ELF-1 (cell line): ENCODE measurements at regions not wholly inside any gene's neighbourhood (a gene's known extent, or its start where the extent isn't known, plus 50 kb on each side); places are given as distances from the start of the nearest gene placed in this dataset.

Source experiments
- DNase-seq: peaks from one replicate; pipeline ENCODE4 v3.0.0-alpha.2; 2016; ENCODE audit warnings: low read depth, low spot score

DNA sequence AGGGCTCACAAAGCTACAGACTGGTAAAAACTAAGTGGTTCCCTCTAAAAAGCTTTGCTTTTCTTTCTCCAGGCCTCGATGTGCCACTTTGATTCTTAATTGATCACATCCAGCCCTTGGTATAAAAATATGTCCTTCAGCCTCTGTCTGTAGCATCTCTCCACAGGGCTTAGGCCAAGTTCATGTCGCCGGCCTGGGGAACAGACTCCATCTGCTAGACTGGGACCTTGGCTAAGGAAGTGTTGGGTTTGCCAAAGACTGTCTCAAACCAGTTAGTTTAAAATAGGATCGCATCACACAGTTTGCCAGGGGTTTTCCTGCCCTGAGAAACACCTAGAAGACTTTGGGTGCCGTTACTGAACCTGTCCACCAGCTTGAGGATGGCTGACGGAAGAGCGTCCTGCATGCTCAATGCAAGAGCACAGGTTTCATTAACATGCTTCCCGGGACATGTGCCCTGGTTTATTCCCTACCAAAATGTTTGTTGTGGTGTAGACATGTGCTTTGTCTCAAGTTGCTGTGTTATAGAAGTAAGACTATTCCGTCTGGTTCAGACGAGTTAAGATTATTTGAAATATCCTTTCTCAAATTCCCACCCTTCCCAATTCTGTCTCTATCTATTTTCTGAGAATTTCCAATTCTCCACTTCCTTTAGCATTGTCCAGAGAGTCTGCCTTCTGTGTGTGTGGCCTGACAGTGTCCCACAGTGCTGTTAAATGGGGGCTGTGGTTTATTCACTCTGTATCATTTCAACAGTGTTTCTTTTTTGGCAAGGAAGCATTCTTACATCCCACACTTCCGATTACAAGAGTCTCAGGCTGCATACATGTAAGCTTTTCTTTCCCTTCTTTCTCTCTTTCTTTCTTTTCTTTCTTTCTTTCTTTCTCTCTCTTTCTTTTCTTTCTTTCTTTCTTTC is 334.7 kb downstream of the INHBA start:
- no peak for DNase-seq

DNA sequence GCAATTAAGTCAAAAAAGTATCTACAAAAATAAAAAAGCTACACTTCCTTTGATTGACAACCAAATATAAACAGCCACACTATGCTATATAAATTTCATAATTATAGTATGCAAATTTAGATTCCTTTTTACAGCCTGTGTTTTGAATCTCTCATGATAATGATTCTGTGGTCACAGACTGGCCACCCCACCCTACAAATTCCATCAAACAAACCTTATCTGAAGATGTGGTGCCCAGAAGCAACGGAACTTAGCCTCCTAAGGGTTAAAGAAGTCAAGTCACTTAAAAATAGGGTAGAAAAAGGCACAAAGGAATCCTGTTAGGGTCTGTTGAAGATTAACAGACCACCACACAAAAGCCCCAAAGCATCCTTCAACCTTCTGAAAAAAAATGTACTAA is 351.8 kb downstream of the INHBA start:
- DNase-seq = no peak

DNA sequence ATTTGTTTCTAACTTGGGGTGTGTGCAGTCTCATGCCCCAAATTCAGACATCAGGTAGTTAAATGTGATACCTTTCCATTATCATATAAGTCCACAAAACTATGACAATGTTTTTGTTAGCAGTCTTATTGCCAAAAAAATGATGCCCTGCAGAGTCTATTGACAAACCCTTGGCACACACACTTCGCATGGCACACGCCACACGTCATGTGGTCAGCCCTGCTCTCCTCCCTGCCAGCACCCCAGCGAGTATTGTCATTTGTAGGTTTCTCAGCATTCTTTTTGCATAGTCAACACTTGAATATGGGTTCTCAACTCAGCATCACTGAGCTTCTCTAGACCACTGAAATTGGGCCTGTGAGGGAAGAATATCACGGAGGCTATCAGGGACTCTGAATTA is 356.0 kb downstream of the INHBA start:
- DNase-seq = no peak

DNA sequence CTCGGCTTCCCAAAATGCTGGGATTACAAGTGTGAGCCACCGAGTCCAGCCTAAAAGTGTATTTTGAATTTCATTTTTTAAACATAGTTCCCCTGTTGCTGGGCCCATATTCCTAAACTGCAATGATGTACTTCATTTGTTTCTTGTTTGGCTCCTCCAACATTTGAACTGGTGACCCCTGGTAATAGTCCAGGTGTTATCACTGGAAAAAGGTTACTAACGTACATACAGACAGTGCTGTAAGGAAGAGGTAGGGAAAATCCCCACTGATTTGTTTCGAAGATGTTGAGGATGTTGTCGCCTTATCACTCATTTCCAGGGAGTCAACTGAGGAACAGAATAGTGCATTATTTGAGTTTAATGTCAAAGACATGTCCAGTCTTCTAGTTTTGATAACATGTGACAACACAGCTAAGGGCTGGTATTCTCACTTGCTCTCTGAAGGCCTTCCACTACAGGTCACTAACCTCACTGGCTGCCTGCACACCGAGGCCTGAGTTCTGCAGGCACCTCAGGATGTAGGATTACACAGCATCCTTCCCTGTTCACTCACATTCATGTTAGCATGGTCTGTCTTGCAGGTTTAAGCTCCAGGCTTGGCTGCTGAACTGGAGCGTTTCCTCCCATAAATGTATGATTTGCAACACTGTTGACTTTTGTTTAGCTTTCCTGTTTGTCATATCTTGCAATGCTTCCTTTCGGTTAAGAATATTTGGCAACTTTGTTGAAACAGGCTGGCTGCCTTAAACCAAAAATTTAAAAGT is 362.8 kb downstream of the INHBA start:
- DNase-seq = no peak

DNA sequence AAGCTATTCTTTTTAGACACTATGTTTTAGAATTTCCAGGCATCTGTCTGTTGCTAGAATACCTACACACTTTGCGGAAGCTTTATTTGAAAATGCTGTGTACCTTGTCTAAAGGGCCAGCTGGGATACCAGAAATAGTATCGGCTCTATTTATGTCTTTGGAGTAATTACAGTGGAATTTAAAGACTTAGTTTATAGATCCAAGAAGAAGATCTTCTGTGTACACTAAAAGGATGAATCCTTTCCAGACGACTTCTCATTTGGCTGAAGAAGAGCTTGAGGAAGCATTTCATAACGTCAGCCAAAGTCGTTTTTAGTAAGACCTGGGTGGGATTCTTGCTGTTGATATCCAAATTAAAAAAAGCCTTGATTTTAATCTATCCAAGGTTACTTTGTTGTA is 365.9 kb downstream of the INHBA start:
- no peak for DNase-seq

DNA sequence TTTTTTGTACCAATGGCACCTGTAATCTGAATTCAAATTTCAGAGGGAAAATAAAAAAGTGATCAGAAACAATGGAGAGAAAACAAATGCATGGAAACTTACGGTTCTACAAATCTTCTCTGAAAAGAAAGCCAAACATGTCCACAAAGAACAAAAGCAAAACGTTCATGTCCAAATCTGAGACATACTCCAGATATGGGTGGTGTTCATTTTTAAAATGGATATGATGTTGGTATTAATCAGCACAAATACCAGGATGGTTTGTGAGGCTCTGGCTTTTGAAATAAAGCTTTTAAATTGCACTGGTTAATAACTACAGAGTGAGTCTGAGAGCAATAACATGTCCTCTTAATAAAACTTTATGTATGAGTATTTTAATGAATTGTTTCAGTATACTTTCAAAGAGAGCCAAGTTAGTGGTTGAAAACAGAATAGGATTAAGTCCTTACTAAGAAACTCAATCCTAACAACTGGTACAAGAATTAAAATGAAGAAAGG is 366.4 kb downstream of the INHBA start:
- DNase-seq = no peak

DNA sequence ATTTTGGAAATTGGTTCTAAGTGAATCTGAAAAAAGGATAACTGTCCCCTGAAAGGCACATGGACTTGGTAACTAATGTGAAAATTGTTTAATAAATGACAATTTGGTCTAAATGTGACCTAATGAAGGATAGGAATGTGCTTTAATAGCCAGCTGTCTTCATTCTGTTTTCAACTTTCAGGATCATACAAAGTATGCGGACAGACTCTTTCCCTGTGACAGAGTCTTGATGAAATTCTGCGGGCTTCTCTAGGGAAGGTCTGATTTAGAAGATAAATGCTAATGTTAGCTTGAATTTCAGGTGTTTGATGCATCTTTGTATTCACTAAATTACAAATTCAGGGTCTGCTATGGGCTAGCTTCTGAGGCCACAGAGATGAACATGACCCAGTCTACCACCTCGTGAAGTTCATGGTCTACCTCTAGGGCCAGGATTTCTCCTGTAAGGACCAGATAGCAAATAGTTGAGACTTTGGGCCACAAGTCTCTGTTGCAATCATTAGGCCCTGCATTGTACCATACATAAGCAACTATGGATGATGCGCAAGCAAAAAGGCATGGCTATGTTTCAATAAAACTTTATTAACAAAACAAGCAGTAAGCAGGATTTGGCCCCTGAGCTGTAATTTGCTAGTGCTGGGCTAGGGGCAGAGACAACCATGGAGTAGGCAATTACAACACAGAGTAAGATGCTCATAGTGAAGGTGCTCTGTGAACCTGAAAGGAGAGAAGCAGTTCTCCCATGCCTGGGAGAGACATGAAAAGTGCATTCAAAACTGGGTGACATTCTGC is 368.6 kb downstream of the INHBA start:
- DNase-seq = no peak

DNA sequence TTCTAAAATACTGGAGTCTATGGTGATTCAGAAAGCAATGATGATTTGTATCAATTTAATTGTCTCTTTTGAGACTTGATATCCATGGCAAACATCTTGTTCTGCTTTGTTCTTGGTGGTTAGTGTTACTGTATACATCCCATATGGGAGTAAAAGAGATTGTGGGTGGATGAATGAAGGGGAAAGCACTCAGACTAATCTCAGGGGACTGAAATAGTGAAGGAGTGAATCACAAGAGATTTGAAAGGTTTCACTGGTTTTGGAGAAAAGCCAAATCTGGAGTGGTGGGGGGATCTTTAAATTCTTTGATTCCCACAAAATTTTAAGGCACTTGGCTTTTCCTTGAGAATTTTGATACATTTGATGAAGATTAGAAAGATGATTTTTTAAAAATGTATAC is 369.4 kb downstream of the INHBA start:
- no peak for DNase-seq

DNA sequence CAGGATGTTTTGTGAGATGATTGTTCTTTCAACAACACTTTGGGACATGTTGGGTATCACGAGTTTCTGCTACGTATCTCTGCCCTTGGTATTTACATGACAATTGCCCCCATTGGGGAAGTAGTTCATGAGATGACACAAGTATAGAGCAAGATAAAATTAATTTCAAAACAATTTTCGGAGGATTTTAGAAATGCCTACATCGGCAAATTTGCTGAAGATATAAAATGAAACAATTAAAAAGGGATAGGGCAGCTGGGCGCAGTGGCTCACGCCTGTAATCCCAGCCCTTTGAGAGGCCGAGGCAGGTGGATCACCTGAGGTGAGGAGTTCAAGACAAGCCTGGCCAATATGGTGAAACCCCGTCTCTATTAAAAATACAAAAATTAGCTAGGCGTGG is 371.7 kb downstream of the INHBA start:
- no peak for DNase-seq

DNA sequence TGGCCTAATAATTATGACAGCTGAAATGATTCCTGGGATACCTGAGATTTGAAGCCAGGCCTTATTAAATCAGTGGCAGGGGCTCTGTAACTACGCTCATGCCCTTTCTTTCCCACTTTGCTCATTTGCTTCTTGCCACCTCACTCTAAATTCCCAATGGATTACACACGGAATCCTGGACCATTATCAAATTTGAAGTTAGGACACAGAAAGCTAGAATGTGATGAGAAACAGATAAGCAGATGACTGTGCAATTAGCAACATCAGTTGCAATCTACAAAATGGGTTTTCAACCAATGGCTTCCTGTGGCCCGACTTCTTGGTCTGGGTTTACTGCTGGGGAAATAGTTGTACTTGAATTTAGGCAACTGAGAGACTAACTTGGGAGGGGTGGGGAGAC is 374.3 kb downstream of the INHBA start:
- DNase-seq = no peak

DNA sequence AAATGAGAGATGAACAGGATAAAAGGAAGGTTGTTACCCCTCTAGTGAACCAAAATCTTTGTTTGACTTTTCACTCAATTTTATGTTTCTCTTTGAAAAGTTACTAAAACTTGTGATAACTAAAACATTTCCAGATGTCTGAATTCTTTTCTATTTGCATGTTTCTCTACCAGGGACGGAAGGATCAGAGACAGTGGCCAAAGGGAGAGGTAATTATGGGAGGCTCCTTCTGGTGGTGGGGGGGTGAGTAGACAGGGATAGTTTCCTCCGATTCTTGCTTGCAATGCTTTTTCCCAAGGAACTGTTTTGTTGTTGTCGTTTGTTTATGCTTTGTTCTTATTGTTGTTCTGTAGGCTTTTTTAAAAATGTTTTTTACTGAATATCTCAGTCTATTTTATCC is 374.8 kb downstream of the INHBA start:
- no peak for DNase-seq

DNA sequence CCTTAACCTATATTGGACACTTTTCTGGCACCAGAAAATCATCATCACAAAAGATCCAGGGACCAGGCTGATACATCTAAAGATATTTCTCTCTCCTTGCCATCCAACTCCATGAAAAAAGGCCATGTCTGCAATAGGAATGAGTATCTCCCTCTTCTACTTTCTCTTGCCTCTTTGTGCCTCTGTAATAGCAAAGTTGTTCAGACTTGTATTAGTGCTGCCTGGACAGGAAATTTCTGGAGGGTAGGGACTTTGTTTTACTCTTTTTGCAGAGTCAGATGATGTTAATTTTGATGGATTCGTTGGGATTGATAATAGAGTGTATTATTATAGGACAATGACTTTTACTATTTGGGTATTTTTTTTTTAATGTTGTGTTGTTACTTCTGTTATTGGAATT is 376.3 kb downstream of the INHBA start:
- no peak for DNase-seq

DNA sequence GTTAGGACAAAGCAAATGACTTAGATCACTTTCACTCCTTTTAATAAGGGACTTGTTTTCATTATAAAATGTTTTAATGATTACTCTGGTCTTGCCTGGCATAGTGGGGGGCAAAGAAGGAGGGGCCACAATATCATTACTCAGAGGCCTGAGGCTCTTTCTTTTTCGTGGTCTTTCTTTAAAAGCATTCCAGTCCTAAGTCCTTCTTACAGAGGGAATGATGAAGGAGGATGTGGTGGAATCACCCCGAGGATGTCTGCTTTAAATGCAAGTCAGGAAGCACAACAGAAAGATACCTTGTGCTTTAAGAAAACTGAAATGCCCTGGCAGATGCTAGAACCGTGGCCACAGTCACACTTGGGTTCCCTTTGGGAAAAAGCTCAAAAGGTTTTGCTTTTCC is 379.1 kb downstream of the INHBA start:
- peak; percentile 15 for DNase-seq

DNA sequence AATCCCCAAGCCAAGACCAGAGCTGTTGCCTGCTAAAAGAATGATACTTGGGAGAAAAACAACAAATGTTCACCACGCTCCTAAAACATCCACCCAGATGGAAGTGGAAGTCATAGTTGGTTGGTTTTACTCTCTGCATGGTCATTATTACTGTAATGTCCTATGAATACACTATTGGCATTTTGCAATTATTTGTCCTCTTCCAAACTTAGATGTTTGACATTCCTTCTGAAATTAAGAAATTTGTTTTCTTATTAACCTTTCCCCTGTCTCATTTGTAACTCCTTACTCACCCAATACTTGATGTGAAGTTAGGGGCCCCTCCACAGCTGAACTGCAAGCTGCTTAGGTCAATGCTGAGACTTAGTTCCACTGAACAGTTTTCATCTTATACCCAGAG is 383.3 kb downstream of the INHBA start:
- no peak for DNase-seq

DNA sequence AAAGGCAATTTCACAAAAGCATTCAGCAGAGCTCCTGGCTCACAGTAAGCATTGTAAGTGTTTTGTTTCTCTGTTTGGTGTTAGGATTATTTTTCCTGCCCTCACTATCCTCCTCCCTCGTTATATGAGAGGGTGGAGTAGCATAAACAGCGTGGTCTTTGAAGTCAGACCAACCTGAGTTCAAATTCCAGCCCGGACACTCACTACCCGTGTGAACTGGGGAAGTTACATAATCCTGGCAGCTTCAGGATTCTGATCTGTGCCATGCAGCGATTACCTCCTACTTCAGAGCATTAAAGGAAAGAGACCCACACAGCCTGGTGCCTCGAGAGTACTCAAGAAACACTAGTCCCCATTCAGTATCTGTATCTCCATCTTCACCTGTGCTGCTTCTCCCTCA is 386.5 kb downstream of the INHBA start:
- DNase-seq = no peak

DNA sequence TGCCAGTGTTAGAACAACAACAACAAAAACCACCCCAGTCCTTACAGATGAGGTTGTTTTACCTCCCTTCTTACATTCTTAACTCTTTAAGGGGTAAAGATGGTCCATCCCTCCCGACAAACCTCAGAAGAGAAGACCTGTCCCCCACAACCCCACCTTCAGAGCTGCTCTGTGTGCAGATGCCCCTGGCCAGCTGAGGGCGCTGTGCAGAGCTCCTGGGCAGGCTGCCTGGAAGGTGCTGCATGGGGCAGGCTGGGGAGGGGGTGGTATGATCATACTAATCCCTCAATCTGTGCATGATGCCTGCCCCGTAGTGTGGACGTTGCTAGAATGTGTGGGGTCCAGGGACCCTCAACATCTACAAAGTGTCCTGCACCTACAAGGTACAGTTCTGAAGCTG is 387.1 kb downstream of the INHBA start:
- DNase-seq = peak; percentile 7

DNA sequence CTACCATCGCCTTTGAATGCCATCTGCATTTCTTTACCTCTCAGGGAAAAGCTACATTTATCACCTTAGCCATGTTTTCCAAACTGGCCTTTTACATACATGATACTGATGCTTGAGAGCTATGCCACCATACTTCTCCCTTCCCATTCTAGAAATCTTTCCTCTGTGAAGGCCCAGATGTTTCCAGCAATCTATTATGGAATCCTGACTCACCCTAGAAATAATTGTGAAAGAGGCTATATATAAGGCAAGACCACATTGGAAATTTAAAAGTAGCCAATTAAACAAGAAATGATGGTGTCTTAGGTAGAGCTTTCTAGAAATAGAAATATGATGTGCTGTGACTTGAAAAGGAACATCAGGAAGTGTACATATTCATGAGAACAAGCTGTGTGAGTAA is 389.7 kb downstream of the INHBA start:
- DNase-seq = no peak

DNA sequence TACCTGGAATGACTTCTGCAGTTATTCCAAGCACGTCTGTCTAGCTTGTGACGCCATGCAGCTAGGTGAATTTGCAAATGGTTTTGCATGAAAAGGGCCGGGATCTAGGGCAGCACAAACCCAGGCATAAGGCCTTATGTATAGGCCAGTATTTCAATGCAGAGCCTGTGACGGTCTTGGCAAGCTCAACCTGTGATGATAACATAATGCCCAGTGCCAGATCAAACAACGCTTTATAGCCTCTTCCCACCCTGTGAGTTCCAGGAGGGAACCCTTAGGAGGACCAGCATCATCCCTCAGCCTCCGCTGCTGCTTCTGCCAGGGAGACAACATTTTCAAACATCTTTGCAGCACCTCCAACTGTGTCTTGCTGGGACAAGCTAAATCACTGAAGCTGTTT is 390.7 kb downstream of the INHBA start:
- no peak for DNase-seq

DNA sequence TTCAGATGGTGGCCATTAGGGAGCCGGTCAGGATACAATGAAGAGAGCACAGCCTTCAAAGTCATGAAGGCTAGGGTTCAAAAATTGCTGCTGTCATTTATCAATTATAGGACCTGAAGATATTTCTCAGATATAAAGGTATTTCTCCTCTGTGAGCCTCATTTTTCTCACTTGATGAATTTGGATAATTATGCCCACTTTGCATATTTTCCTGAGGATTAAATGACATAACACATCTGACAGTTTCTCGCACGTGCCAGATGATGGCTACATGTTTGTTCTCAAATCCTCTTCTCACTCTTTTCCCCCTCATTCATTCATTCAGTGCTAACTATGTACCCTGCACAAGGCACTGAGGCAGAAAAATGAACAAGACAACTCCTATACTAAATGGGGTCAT is 391.6 kb downstream of the INHBA start:
- DNase-seq = no peak

DNA sequence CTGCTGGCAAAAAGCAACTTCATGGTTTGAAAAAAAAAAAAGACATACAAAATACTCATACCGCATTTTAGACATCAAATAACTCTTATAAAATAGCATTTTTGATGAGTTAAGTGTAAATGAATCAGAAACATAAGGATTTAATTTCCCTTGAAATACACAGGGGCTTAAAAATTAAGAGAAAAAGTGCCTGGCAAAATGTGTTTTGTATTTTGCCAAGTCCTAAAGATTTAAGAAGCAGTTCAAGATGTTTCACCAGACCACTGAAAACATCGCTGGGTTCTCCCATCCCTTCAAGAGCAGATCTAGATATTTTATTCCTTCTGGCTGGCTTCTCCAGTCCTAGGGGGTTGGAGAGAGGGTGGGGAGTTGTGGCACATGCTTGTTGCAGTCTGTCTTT is 396.4 kb downstream of the INHBA start:
- DNase-seq = no peak

DNA sequence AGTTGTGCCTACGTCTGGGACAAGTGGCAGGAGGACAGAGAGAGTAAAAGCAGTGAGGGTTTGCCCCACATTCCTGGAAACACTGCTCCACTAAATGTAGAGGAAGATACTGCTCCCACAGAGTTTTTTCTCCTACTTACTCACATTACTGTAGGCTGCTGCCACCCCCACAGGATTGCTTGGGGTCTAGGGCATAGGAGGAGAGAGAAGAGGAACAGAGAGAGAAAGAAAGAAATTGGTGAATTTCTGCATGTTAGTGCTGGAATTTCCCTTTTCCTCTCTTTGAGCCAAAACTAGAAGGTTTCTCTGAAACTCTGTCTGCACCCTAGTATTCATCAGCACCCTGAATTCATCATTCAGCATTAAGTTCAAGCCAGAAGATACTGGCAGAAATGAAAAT is 397.9 kb downstream of the INHBA start:
- DNase-seq = no peak

DNA sequence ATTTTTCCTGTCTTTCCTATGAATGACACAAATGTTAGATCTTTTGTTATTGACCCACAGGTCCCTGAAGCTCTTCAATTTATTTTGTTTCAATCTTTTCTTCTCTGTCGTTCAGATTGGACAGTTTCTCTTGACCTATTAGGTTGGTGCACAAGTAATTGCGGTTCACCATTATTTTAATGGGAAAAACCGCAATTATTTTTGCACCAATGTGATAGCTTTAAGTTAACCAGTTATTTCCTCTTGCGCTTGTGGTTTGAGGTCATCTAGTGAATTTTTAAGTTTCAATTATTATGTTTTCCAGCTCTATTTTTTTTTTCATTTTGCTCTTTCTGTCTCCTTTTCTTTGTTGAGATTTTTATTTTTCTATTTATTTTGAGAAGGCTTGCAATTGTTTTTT is 399.2 kb downstream of the INHBA start:
- DNase-seq = no peak
